HG03139 (cell line): ENCODE measurements at regions not wholly inside any gene's neighbourhood (a gene's known extent, or its start where the extent isn't known, plus 50 kb on each side); places are given as distances from the start of the nearest gene placed in this dataset.
"Not testable (repeated sequence)": the region's sequence is repeated elsewhere in the genome, so short reads cannot be mapped to it uniquely, and the experiment has no call there.

Source experiments
- ATAC-seq: cut with Tn5 transposase; IDR thresholded peaks from one replicate; pipeline ENCODE4 v1.9.1; 2021; ENCODE audit not compliant: unreplicated experiment

- no peak for ATAC-seq
Observed at GRCh38 chr16:75971334-75971733, 245.0 kb upstream of the CPHXL start.

- no peak for ATAC-seq
Observed at GRCh38 chr16:75983296-75983695, 257.0 kb upstream of the CPHXL start.

GRCh38 chr16:75983741-75984381 is 257.6 kb upstream of the CPHXL start:
- ATAC-seq: no peak

- no peak for ATAC-seq
Observed at GRCh38 chr16:75987323-75987722, 261.0 kb upstream of the CPHXL start.

- no peak for ATAC-seq
Observed at GRCh38 chr16:75996491-75996890, 270.2 kb upstream of the CPHXL start.

GRCh38 chr16:75997606-75998005 is 271.3 kb upstream of the CPHXL start:
- no peak for ATAC-seq

GRCh38 chr16:76007645-76008044 is 269.6 kb upstream of the CNTNAP4 start:
- ATAC-seq: no peak

- no peak for ATAC-seq
Observed at GRCh38 chr16:76023835-76024234, 253.4 kb upstream of the CNTNAP4 start.

GRCh38 chr16:76035689-76036088 is 241.5 kb upstream of the CNTNAP4 start:
- ATAC-seq: no peak

GRCh38 chr16:76038097-76038496 is 239.1 kb upstream of the CNTNAP4 start:
- ATAC-seq: no peak

GRCh38 chr16:76052725-76053124 is 224.5 kb upstream of the CNTNAP4 start:
- ATAC-seq: no peak

- no peak for ATAC-seq
Observed at GRCh38 chr16:76059186-76059585, 218.0 kb upstream of the CNTNAP4 start.

- ATAC-seq: no peak
Observed at GRCh38 chr16:76059701-76060100, 217.5 kb upstream of the CNTNAP4 start.

GRCh38 chr16:76071690-76072089 is 205.5 kb upstream of the CNTNAP4 start:
- ATAC-seq: no peak

GRCh38 chr16:76081967-76082366 is 195.2 kb upstream of the CNTNAP4 start:
- no peak for ATAC-seq

GRCh38 chr16:76106647-76107046 is 170.6 kb upstream of the CNTNAP4 start:
- ATAC-seq: no peak

GRCh38 chr16:76108460-76108859 is 168.7 kb upstream of the CNTNAP4 start:
- ATAC-seq: no peak

- no peak for ATAC-seq
Observed at GRCh38 chr16:76114681-76115080, 162.5 kb upstream of the CNTNAP4 start.

GRCh38 chr16:76118344-76118743 is 158.9 kb upstream of the CNTNAP4 start:
- no peak for ATAC-seq

GRCh38 chr16:76121636-76122035 is 155.6 kb upstream of the CNTNAP4 start:
- ATAC-seq: no peak

GRCh38 chr16:76123966-76124365 is 153.2 kb upstream of the CNTNAP4 start:
- no peak for ATAC-seq

- ATAC-seq: no peak
Observed at GRCh38 chr16:76125871-76126270, 151.3 kb upstream of the CNTNAP4 start.

- not testable (repeated sequence) for ATAC-seq
Observed at GRCh38 chr16:76138056-76138455, 139.1 kb upstream of the CNTNAP4 start.
